ENCODE measurements at regions not wholly inside any gene's neighbourhood (a gene's known extent, or its start where the extent isn't known, plus 50 kb on each side); places are given as distances from the start of the nearest gene placed in this dataset.

GRCh38 chr3:59327376-59327808 is 277.6 kb upstream of the CFAP20DC start:
- no peak for TF ChIP-seq CTCF (IDR thresholded peaks at IDR 0.05; ENCODE audit: insufficient read depth, low read depth, low read length, missing control alignments)
- DNase-seq (ENCODE audit: low read depth) = peak; percentile 97
- no peak overlapping the region for H3K4me3 ChIP-seq (ENCODE audit: low read length)

- no peak for TF ChIP-seq CTCF (IDR thresholded peaks at IDR 0.05; ENCODE audit: insufficient read depth, low read depth, low read length, missing control alignments)
- no peak overlapping the region for H3K4me3 ChIP-seq (ENCODE audit: low read length)
- DNase-seq (ENCODE audit: low read depth) = peak; percentile 89
Measured at GRCh38 chr3:59326246-59327024, 276.6 kb upstream of the CFAP20DC start.

GRCh38 chr3:59321881-59322540 is 272.2 kb upstream of the CFAP20DC start:
- DNase-seq (ENCODE audit: low read depth) = peak; percentile 43
- no peak for TF ChIP-seq CTCF (IDR thresholded peaks at IDR 0.05; ENCODE audit: insufficient read depth, low read depth, low read length, missing control alignments)
- H3K4me3 ChIP-seq (ENCODE audit: low read length) = no peak overlapping the region

- peak; percentile 9 for DNase-seq (ENCODE audit: low read depth)
- no peak overlapping the region for H3K4me3 ChIP-seq (ENCODE audit: low read length)
- TF ChIP-seq CTCF (IDR thresholded peaks at IDR 0.05; ENCODE audit: insufficient read depth, low read depth, low read length, missing control alignments) = no peak
Measured at GRCh38 chr3:59320080-59320479, 270.3 kb upstream of the CFAP20DC start.

- no peak for TF ChIP-seq CTCF (IDR thresholded peaks at IDR 0.05; ENCODE audit: insufficient read depth, low read depth, low read length, missing control alignments)
Measured at GRCh38 chr3:59319442-59319841, 269.6 kb upstream of the CFAP20DC start.

GRCh38 chr3:59318881-59319280 is 269.1 kb upstream of the CFAP20DC start:
- no peak for TF ChIP-seq CTCF (IDR thresholded peaks at IDR 0.05; ENCODE audit: insufficient read depth, low read depth, low read length, missing control alignments)
- no peak for DNase-seq (ENCODE audit: low read depth)
- H3K4me3 ChIP-seq (ENCODE audit: low read length) = no peak overlapping the region

More at GRCh38 chr3:59319442-59319841, 269.6 kb upstream of the CFAP20DC start:
- DNase-seq (ENCODE audit: low read depth) = no peak
- H3K4me3 ChIP-seq (ENCODE audit: low read length) = no peak overlapping the region
